ENCODE measurements at regions not wholly inside any gene's neighbourhood (a gene's known extent, or its start where the extent isn't known, plus 50 kb on each side); places are given as distances from the start of the nearest gene placed in this dataset.

DNA sequence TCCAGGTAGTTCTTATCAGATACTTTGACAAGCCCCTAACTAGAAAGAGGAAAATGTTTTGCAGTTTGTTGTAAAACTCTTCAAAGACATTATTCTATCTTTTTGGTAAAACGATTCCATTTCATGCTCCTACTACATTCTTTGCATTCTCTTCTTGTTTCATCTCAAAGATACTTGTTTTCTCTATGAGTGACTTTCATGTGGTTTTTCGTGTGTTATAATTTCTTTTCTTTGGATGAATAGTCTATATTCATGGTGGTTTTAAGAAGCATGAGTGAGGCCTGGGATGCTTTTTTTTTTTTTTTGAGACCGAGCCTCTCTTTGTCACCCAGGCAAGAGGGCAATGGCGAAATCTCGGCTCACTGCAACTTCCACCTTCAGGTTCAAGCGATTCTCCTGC is 292.5 kb upstream of the LYZL1 start:
- Histone ChIP-seq H3K9me3 (ENCODE audit: control insufficient read depth in 4 of 4, low read length in 3 of 4) (no peaks in the 10 kb centered on the region), H3K27me3 (ENCODE audit: control insufficient read depth in 4 of 4, insufficient read depth in 4 of 4, low read length in 3 of 4) (no peaks in the 10 kb centered on the region), H3K27ac (ENCODE audit: low read depth in 1 of 2, low read length in 2 of 2) (no peak overlapping the region), H3K9ac (ENCODE audit: low read depth in 1 of 2, low read length in 2 of 2) (no peak overlapping the region), H3K4me3 (ENCODE audit: low read depth in 1 of 3, low read length in 3 of 3) (no peak overlapping the region), H3K4me1 (ENCODE audit: control insufficient read depth in 4 of 4, insufficient read depth in 4 of 4, low read length in 3 of 4) (no peaks in the 10 kb centered on the region), H3K36me3 (ENCODE audit: control insufficient read depth in 4 of 4, insufficient read depth in 3 of 4, low read depth in 1 of 4, low read length in 3 of 4) (no peaks in the 10 kb centered on the region)
- DNase-seq (ENCODE audit: low spot score) = no peak
- WGBS = 91% methylated on average over 6 of the region's 6 CpGs
- no peak for TF ChIP-seq TAF1 (conservative IDR thresholded peaks at IDR 0.05)
- no peak for TF ChIP-seq HNF4G (IDR thresholded peaks at IDR 0.05)
- TF ChIP-seq, protein P1, sequence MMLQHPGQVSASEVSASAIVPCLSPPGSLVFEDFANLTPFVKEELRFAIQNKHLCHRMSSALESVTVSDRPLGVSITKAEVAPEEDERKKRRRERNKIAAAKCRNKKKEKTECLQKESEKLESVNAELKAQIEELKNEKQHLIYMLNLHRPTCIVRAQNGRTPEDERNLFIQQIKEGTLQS (IDR thresholded peaks at IDR 0.05) = no peak
- TF ChIP-seq SP1 (IDR thresholded peaks at IDR 0.05) = no peak
- no peak for TF ChIP-seq HNF4A (conservative IDR thresholded peaks at IDR 0.05)
- TF ChIP-seq, protein P2, sequence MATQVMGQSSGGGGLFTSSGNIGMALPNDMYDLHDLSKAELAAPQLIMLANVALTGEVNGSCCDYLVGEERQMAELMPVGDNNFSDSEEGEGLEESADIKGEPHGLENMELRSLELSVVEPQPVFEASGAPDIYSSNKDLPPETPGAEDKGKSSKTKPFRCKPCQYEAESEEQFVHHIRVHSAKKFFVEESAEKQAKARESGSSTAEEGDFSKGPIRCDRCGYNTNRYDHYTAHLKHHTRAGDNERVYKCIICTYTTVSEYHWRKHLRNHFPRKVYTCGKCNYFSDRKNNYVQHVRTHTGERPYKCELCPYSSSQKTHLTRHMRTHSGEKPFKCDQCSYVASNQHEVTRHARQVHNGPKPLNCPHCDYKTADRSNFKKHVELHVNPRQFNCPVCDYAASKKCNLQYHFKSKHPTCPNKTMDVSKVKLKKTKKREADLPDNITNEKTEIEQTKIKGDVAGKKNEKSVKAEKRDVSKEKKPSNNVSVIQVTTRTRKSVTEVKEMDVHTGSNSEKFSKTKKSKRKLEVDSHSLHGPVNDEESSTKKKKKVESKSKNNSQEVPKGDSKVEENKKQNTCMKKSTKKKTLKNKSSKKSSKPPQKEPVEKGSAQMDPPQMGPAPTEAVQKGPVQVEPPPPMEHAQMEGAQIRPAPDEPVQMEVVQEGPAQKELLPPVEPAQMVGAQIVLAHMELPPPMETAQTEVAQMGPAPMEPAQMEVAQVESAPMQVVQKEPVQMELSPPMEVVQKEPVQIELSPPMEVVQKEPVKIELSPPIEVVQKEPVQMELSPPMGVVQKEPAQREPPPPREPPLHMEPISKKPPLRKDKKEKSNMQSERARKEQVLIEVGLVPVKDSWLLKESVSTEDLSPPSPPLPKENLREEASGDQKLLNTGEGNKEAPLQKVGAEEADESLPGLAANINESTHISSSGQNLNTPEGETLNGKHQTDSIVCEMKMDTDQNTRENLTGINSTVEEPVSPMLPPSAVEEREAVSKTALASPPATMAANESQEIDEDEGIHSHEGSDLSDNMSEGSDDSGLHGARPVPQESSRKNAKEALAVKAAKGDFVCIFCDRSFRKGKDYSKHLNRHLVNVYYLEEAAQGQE (IDR thresholded peaks at IDR 0.05) = no peak
- no peak for TF ChIP-seq FOXA1 (IDR thresholded peaks at IDR 0.05)
- TF ChIP-seq, protein P3, sequence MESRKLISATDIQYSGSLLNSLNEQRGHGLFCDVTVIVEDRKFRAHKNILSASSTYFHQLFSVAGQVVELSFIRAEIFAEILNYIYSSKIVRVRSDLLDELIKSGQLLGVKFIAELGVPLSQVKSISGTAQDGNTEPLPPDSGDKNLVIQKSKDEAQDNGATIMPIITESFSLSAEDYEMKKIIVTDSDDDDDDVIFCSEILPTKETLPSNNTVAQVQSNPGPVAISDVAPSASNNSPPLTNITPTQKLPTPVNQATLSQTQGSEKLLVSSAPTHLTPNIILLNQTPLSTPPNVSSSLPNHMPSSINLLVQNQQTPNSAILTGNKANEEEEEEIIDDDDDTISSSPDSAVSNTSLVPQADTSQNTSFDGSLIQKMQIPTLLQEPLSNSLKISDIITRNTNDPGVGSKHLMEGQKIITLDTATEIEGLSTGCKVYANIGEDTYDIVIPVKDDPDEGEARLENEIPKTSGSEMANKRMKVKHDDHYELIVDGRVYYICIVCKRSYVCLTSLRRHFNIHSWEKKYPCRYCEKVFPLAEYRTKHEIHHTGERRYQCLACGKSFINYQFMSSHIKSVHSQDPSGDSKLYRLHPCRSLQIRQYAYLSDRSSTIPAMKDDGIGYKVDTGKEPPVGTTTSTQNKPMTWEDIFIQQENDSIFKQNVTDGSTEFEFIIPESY (IDR thresholded peaks at IDR 0.05) = no peak
- TF ChIP-seq RXRA (IDR thresholded peaks at IDR 0.05) = no peak
- TF ChIP-seq EGR1 (IDR thresholded peaks at IDR 0.05; ENCODE audit: low read depth in 2 of 2) = no peak
- TF ChIP-seq, protein P4, sequence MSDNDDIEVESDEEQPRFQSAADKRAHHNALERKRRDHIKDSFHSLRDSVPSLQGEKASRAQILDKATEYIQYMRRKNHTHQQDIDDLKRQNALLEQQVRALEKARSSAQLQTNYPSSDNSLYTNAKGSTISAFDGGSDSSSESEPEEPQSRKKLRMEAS (IDR thresholded peaks at IDR 0.05) = no peak
- no peak for TF ChIP-seq FOXA2 (IDR thresholded peaks at IDR 0.05)
- TF ChIP-seq GABPA (IDR thresholded peaks at IDR 0.05 in 1 of 2, conservative IDR thresholded peaks at IDR 0.05 in 1 of 2) = no peak

DNA sequence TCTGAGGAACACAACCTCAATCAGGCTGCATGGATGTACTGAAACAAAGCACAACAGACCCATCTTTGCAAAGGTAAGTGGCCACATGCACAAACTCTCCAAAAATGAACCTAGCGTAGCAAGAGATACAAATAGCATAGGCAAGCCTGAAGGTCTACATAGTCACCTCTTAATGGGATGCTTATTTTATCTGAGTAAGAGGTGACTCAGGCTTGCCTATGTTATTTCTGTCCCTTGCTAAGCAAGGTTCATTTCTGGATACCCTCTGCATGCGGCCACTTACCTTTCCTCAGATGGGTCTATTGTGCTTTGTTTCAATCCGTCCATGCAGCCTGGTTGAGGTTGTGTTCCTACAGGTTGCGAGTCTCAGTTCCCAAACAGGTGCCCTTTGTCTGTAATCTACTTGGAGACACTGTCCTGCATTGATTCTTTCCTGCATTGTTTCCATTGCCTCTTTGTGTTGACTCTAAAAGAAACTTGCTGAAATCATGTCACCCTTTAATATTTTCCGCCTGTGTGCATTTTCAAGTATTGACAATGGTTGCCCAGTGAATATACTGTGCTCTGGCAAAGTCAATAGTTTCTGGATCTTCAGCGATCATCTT is 291.8 kb upstream of the LYZL1 start:
- H3K27ac ChIP-seq (ENCODE audit: low read depth in 1 of 2, low read length in 2 of 2) = no peak overlapping the region
- H3K27me3 ChIP-seq (ENCODE audit: control insufficient read depth in 4 of 4, insufficient read depth in 4 of 4, low read length in 3 of 4) = no peaks in the 10 kb centered on the region
- H3K9me3 ChIP-seq (ENCODE audit: control insufficient read depth in 4 of 4, low read length in 3 of 4) = no peaks in the 10 kb centered on the region
- no peak overlapping the region for H3K4me3 ChIP-seq (ENCODE audit: low read depth in 1 of 3, low read length in 3 of 3)
- whole genome bisulfite sequencing = 98% methylated on average over 6 of the region's 6 CpGs
- no peaks in the 10 kb centered on the region for H3K36me3 ChIP-seq (ENCODE audit: control insufficient read depth in 4 of 4, insufficient read depth in 3 of 4, low read depth in 1 of 4, low read length in 3 of 4)
- no peak for DNase-seq (ENCODE audit: low spot score)
- H3K4me1 ChIP-seq (ENCODE audit: control insufficient read depth in 4 of 4, insufficient read depth in 4 of 4, low read length in 3 of 4) = no peaks in the 10 kb centered on the region
- TF ChIP-seq TAF1 (conservative IDR thresholded peaks at IDR 0.05) (no peak), RAD21 (IDR thresholded peaks at IDR 0.05) (no peak), FOXA1 (IDR thresholded peaks at IDR 0.05) (no peak), SP1 (IDR thresholded peaks at IDR 0.05) (no peak), YY1 (IDR thresholded peaks at IDR 0.05) (no peak)
- TF ChIP-seq, protein P3 (IDR thresholded peaks at IDR 0.05) = no peak
- no peak overlapping the region for H3K9ac ChIP-seq (ENCODE audit: low read depth in 1 of 2, low read length in 2 of 2)
